ENCODE measurements at regions not wholly inside any gene's neighbourhood (a gene's known extent, or its start where the extent isn't known, plus 50 kb on each side); places are given as distances from the start of the nearest gene placed in this dataset.
"Not testable (repeated sequence)": the region's sequence is repeated elsewhere in the genome, so short reads cannot be mapped to it uniquely, and the experiment has no call there.

GRCh38 chr21:17738176-17738953 lies 80.8 kb downstream of the C21orf91 start:
- DNase-seq = no peak

DNA sequence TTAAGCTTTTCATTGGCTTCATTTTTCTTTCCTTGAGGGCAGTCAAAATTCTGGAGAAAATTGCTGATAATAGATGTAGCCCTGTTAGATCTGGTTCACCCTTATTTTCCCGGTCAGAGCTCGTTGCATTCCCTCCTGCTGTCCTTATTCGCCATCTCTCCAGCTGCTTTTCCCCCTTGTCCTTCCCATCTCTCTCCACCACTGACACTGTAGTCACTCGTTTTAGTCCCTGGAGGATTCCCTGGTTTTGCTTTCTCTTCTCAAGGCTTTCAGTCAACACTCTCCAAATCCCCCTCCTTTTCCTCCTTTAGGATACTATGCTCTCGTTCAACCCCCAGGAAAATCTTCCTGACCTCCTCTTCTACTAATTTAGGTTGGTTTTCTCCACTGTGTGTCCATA lies 83.1 kb downstream of the C21orf91 start:
- no peak for DNase-seq

- DNase-seq = no peak
These were observed 85.9 kb downstream of the C21orf91 start for GRCh38 chr21:17733209-17733608.

DNA sequence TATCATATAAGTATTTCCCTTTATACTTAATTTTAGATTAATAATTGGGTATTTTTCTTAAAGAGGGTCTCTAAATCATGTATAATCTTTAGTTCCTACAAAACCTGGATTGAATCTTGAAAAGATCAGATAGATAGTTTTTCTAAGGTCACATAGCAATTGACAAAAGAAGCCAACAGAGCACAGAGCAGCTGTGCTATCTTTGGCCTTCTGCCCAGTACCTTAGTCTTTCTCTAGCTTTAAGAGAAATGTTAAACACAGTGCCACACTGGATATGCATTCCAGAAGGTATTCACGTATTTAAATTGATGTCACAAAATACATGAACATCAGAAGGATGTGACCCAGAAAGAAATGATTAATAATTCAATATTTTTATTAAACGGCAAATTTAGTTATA lies 86.8 kb downstream of the C21orf91 start:
- no peak for DNase-seq

DNA sequence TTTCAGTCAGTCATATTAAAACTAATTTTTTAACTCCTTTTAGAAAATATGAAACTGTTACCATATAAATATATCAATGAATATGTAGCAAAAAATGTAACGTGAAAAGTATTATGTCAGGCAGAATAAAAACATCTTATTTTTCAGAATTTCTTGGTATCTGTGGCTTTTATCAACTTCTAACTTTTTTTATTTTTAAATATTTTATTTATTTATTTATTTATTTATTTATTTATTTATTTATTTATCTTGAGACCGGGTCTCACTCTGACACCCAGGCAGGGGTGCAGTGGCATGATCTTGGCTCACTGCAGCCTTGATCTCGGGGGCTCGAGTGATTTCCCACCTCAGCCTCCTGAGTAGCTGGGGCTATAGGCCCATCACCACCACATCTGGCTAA lies 87.6 kb downstream of the C21orf91 start:
- no peak for DNase-seq

DNA sequence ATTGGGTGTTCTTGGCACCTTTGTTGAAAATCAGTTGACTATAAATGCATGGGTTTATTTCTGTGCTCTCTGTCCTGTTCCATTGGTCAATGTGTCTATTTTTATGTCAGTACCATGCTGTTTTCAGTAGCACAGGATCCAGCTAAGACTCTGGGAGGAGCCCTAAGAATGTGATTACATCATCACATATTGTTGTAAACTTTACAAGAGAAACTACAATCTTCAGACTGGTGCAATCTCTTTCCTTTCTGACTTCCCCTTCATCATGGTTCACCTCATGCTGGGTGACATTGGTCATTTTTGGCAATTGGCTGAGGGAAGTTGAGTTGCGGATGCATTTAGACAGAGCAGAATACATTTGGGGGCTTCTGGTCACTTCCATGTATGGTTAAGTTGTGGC lies 88.4 kb downstream of the C21orf91 start:
- peak; percentile 27 to 35 for DNase-seq

GRCh38 chr21:17729455-17729854 lies 89.7 kb downstream of the C21orf91 start:
- DNase-seq = no peak

GRCh38 chr21:17727361-17727760 lies 91.8 kb downstream of the C21orf91 start:
- no peak for DNase-seq

- DNase-seq = peak in 1 of 2 experiments; percentile 6
These were observed 92.9 kb downstream of the C21orf91 start for GRCh38 chr21:17726047-17726829.

DNA sequence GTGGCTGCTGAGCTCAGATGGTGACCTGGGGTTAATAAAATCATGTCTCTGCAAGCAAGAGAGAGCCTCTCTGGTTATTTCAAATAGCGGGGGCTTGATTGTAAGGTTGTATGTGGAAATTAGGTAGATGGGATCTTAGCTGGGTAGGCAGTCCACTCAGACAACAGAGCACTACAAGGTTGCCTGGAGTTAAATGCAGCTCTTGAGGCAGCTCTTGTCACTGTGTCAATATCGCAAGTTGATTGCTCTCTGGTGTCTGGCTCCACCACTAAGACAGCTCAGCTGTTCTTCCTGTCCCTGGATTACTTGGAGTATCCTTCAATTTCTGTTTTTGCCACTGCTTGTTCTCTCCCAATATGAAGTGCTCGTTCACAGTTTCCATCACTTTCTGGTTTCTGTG lies 93.8 kb downstream of the C21orf91 start:
- no peak for DNase-seq

GRCh38 chr21:17712887-17713286 lies 100.2 kb upstream of the BTG3 start:
- DNase-seq = no peak

DNA sequence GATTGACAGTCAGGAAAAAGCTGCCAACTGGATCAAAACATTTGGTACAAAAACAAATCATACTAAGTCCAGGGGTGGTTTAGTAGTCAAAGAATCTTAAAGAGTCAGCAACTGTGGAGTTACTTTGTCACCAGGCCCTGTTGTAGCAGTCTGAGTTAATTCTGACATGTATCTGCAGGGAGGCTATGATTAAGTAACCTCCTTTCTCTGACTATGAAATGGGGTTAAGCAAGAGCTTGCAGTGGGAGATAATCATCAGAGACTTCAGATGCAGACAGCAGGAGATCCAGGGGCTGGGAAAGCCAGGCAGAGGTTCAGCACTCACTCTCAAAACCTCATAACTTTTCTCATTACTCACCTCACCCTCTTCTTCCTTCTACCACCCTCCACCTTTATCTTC lies 99.2 kb upstream of the BTG3 start:
- DNase-seq = peak in 1 of 2 experiments; percentile 5

DNA sequence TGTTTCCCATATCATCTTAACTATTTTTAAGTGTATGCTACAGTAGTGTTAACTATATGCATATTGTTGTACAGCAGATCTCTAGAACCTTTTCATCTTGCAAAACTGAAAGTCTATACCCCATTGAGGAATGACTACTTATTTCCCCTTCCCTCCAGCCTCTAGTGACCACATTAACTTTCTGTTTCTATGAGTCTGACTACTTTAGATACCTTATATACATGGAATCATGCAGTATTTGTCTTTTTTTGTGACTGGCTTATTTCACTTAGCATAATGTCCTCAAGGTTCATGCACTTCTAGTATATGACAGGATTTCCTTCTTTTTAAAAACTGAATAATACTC lies 96.5 kb upstream of the BTG3 start:
- DNase-seq = no peak

GRCh38 chr21:17708522-17709265 lies 96.0 kb upstream of the BTG3 start:
- DNase-seq = no peak

DNA sequence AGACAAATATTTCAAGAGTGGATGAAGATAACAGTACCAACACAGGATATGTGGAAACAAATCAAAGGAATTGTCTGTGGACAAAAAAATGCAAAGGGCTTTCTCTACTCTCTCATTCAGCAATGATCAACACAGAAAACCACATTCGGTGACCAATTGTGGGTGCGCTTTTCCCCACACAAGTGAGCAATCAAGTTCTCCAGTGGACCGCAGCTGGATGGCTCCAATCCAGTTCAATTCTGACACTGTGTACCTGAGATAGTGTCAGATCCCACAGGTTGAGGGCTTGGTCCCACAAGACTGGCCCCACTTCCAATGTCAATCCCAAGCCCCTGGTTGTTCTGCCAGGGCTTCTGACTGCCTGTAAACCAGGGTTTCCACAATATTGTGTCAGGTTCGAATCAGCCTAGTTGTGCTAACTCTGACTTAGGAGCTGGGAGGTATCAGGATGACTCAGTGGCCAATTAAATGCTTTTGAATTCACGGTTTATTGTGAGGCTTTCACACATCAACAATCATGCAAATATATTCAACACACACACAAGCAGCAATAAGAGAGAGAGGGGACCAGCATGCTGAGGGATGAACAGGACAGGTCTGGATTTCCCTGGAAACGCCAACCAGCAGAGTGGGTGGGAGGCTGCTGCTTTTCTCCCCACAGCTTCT lies 87.0 kb upstream of the BTG3 start:
- no peak for DNase-seq

- peak; percentile 25 to 43 for DNase-seq
These were observed 84.8 kb upstream of the BTG3 start for GRCh38 chr21:17697473-17697872.

- DNase-seq = not testable (repeated sequence)
These were observed 81.7 kb upstream of the BTG3 start for GRCh38 chr21:17694416-17694815.

- DNase-seq = no peak
These were observed 81.1 kb upstream of the BTG3 start for GRCh38 chr21:17693801-17694200.

GRCh38 chr21:17690078-17690494 lies 77.4 kb upstream of the BTG3 start:
- no peak for DNase-seq

GRCh38 chr21:17688912-17689874 lies 76.5 kb upstream of the BTG3 start:
- DNase-seq = no peak

DNA sequence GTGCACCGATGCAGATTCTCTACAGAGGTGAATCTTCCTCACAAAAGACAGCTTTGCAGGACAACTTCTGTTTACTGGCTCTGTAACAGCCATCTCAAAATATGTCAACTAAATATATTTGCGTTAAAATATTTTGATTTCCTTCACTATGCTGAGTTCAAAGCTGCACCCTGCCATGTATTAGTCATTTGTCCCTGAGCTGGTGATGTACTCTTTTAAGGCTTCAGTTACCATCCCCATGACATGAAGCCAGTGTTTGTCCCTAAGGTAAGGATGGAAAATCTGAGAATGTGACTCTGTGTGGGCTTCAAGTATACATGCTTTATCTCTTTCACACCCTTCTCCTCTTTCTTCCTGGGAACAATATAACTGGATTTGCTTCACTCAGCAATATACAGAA lies 70.2 kb upstream of the BTG3 start:
- no peak for DNase-seq
